Omental fat pad (tissue), 3 donors: ENCODE measurements at regions not wholly inside any gene's neighbourhood (a gene's known extent, or its start where the extent isn't known, plus 50 kb on each side); places are given as distances from the start of the nearest gene placed in this dataset.

Source experiments
- ATAC-seq: fragments of 150-250 bp; one replicate; pipeline ENCODE4 v1.9.1; 2016; ENCODE audit warnings: mild to moderate bottlenecking, moderate library complexity; ENCODE audit not compliant: low FRiP score
- DNase-seq: peaks from one replicate; pipeline ENCODE4 v3.0.0-alpha.2; 2019; ENCODE audit warnings: low spot score
- TF ChIP-seq, protein P1 (sequence below), 3 donors: fragments of 450-650 bp; IDR thresholded peaks; one replicate each; pipeline ENCODE4 v1.5.1; 2016 to 2017; ENCODE audit warnings: antibody characterized with exemption in 3 of 3, mild to moderate bottlenecking in 3 of 3, moderate library complexity in 2 of 3

DNA sequence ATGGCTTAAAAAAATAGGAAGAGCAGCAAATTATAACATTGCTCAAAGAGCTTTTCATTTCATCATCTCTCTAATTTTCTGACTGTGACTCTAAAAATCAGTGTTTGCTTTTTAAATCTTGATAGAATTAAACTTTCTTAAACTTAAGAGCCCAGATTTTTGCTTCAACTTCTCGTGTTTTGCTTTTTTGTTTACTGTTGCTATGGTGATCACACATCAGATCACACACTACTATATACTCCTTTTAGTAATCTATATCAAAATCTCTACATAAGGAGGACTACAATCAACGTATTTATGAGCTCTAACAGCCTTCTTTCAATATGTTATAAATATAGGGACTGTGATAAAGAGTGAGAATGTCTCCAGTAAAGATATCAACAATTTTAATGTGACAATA is 537.3 kb downstream of the KCNT2 start:
- ATAC-seq (no peak), DNase-seq (no peak)
- TF ChIP-seq, protein P1, sequence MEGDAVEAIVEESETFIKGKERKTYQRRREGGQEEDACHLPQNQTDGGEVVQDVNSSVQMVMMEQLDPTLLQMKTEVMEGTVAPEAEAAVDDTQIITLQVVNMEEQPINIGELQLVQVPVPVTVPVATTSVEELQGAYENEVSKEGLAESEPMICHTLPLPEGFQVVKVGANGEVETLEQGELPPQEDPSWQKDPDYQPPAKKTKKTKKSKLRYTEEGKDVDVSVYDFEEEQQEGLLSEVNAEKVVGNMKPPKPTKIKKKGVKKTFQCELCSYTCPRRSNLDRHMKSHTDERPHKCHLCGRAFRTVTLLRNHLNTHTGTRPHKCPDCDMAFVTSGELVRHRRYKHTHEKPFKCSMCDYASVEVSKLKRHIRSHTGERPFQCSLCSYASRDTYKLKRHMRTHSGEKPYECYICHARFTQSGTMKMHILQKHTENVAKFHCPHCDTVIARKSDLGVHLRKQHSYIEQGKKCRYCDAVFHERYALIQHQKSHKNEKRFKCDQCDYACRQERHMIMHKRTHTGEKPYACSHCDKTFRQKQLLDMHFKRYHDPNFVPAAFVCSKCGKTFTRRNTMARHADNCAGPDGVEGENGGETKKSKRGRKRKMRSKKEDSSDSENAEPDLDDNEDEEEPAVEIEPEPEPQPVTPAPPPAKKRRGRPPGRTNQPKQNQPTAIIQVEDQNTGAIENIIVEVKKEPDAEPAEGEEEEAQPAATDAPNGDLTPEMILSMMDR (IDR thresholded peaks at IDR 0.05): no peak

DNA sequence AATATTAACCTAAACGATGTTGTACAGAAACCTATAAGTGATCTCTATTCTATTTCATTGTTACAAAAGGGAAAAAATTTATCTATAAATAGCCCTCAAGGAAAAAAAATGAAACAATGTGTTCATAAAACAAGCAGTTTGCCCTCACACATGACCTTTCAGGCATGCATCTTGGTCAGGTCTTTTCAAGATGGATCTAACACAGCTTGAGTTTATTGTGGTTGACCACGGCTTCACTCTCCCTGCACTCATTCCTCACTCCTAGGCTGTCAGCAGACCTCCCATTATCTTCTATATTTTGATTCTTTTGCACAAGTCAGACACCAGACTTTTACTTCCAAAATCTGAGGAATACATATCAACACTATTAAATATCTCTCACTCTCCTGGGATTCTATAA is 544.3 kb downstream of the KCNT2 start:
- no peak for DNase-seq
- no peak for ATAC-seq
- TF ChIP-seq, protein P1 (IDR thresholded peaks at IDR 0.05): no peak

DNA sequence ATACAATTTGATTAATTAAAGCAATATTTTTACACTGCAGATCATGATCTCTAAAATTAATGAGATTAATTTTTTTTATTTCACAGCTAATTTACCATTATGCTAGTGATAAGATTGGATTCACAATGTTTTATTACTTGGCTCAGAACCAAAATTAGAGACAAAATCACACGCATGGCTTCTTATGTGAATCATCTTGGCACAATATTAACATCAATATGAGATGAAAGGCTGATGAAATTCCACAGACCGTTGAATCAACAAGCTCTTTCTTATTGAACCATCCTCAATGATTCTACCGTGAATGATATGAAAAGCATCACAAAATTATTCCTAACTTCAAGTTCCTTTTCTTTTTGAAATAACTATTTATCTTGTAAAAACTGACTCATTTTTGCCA is 544.9 kb downstream of the KCNT2 start:
- DNase-seq (no peak), ATAC-seq (no peak)
- TF ChIP-seq, protein P1 (IDR thresholded peaks at IDR 0.05): no peak

DNA sequence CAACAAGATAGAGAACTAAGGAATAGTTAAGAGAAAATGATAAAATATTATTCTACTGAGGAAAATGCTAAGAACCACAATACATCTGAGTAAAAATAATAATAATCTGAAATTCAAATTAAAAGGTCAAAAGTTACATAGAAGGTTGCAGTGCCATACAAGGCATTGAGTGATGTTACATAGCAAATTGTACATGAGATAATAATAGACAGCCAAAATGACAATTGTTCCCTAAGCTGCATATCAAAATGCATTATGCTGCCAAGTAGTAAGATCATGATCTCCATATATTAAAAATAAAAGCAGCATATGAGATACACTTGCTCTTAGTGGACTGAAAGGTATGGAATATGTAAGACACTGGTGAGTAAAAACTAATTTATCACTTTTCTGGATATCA is 547.7 kb downstream of the KCNT2 start:
- DNase-seq (no peak), ATAC-seq (no peak)
- TF ChIP-seq, protein P1 (IDR thresholded peaks at IDR 0.05): no peak

DNA sequence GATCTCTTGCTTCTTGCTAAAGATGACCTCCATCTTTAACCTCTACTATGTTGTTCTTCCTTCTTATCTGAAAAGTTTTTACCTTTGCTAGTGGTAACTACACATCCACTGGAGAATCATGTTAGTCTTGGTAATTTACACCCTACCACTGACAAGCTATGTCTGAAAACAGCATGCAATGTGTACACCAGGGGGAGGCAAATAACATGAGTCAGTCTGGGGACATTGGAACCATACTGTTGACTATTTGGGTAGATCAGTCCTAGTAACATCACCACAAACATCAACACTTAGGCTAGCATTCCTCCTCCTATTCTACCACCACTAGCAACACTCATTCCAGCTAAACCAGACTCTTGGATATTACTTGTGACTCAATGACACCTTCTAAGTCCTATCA is 549.0 kb downstream of the KCNT2 start:
- DNase-seq (no peak), ATAC-seq (no peak)
- TF ChIP-seq, protein P1 (IDR thresholded peaks at IDR 0.05): no peak

DNA sequence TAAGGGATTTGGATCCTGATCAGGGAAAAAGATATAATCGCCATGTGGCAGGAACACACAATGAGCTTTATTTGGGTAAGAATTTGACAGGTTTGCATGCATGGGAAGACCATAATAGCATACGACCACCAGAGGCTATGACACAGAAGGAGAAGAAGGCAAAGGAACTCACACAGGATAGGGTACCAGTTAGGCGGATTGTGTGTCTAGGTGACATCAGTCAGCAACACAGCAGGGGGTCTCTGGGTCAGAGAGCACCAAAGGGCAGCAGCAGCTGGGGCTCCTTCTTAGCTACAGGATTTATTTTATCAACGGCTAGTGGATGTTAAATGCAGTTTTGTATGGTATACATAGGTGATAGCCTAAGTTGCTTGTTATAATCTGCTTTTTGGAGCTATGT is 551.3 kb downstream of the KCNT2 start:
- DNase-seq (no peak), ATAC-seq (no peak)
- TF ChIP-seq, protein P1 (IDR thresholded peaks at IDR 0.05): no peak

DNA sequence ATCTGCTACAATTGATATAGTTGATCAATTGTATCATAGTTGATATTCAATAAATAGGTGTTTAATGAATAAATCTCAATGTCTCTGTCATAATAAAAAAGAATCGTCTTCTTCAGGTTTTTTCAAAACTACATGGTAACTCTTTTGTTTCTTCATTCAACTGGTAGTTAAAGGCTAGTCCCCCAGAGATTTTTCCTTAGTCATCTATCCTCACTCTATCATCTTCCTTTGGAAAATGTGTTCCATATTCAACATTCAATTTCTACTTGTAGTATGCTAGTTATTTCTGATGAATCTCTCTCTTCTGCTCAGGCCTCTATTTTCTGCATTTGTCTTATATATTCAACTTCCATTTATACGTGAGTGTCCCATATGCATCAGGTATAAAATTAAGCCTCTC is 558.8 kb downstream of the KCNT2 start:
- DNase-seq (no peak), ATAC-seq (no peak)
- TF ChIP-seq, protein P1 (IDR thresholded peaks at IDR 0.05): no peak
